ENCODE measurements at regions not wholly inside any gene's neighbourhood (a gene's known extent, or its start where the extent isn't known, plus 50 kb on each side); places are given as distances from the start of the nearest gene placed in this dataset.

- no peak for TF ChIP-seq POLR2A (IDR thresholded peaks at IDR 0.05)
- TF ChIP-seq CTCF (IDR thresholded peaks at IDR 0.05) = no peak
Observed at GRCh38 chr1:23615852-23616251, 56.6 kb upstream of the ID3 start.

All from adrenal gland (tissue), 5 donors.